ENCODE measurements at regions not wholly inside any gene's neighbourhood (a gene's known extent, or its start where the extent isn't known, plus 50 kb on each side); places are given as distances from the start of the nearest gene placed in this dataset.
"Not testable (repeated sequence)": the region's sequence is repeated elsewhere in the genome, so short reads cannot be mapped to it uniquely, and the experiment has no call there.

DNA sequence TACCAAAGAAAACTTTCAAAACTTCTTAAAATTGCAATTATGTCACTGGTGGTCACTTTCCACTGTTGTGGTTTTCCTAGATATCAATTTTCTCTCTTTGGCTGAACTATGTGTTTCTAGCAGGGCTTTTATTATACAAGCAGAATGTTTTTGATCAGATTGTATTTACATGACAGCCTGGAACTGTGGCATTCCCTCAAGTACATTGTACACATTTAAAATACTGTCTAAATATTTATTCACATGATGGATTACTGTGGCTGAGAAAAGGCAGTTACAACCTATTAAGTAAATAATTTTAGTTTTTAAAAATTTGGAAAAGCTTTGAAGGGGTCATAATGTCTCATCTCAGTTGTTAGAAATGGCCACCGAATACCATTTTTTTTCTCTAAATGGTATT is 231.9 kb upstream of the PPP1R3A start:
- POLR2A ChIA-PET, result no interaction called here
- DNase-seq (ENCODE audit: low read depth, low spot score), result no peak
- H3K4me3 ChIP-seq (ENCODE audit: low read depth, low read length), result no peak overlapping the region
- TF ChIP-seq, protein P1, sequence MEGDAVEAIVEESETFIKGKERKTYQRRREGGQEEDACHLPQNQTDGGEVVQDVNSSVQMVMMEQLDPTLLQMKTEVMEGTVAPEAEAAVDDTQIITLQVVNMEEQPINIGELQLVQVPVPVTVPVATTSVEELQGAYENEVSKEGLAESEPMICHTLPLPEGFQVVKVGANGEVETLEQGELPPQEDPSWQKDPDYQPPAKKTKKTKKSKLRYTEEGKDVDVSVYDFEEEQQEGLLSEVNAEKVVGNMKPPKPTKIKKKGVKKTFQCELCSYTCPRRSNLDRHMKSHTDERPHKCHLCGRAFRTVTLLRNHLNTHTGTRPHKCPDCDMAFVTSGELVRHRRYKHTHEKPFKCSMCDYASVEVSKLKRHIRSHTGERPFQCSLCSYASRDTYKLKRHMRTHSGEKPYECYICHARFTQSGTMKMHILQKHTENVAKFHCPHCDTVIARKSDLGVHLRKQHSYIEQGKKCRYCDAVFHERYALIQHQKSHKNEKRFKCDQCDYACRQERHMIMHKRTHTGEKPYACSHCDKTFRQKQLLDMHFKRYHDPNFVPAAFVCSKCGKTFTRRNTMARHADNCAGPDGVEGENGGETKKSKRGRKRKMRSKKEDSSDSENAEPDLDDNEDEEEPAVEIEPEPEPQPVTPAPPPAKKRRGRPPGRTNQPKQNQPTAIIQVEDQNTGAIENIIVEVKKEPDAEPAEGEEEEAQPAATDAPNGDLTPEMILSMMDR (IDR thresholded peaks at IDR 0.05; ENCODE audit: insufficient read depth, low read length, missing control alignments), result no peak
- CTCF ChIA-PET, result no interaction called here

DNA sequence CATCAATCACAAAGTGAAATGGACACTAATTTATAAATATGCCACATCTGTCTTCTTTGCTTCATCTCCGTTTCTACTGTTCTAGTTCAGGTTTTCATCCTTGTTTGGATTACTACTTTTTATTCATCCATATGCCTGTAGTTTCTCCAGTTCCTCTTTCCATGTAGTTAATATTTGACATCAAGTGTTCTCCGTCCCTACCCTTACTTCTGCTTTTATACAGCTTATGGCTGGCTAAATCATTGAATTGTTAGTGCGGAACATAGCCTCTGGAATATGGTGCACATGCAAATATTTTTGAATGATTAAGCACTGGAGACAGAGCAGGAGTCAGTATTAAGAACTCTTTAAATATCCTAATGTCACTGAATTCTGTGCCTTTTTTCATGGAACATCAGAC is 230.0 kb upstream of the PPP1R3A start:
- ChIA-PET CTCF (no interaction called here), POLR2A (no interaction called here)
- TF ChIP-seq, protein P1 (IDR thresholded peaks at IDR 0.05; ENCODE audit: insufficient read depth, low read length, missing control alignments), result no peak
- H3K4me3 ChIP-seq (ENCODE audit: low read depth, low read length), result no peak overlapping the region
- DNase-seq (ENCODE audit: low read depth, low spot score), result no peak

DNA sequence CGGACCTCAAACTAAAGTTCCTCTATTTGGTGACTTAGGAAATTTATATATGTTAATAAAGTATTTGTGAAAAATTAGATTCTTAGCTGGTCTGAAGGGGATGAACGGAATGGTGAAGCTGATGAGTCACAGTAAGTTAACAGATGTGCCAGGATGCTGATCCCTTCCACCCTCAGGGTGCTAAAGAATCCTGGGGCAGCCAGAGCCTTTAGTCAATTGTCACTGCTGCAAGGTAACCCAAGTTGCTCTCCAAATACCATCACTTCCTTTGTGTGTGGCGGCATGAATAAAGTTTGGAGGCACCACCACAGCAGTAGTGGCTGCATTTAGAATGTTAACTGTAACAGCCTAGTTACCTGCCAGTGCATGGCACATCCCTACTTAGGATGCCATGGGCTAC is 222.6 kb upstream of the PPP1R3A start:
- no peak overlapping the region for H3K4me3 ChIP-seq (ENCODE audit: low read depth, low read length)
- ChIA-PET CTCF (no interaction called here), POLR2A (no interaction called here)
- TF ChIP-seq, protein P1 (IDR thresholded peaks at IDR 0.05; ENCODE audit: insufficient read depth, low read length, missing control alignments), result no peak
- DNase-seq (ENCODE audit: low read depth, low spot score), result no peak

DNA sequence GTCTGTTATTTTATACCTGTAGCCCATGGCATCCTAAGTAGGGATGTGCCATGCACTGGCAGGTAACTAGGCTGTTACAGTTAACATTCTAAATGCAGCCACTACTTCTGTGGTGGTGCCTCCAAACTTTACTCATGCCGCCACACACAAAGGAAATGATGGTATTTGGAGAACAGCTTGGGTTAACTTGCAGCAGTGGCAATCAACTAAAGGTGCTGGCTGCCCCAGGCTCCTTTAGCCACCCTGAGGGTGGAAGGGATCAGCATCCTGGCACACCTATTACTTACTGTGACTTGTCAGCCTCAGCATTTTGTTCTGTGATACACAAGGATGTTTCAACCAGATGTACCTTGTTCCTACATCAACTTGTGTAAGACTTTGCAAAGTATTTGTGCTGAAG is 221.8 kb upstream of the PPP1R3A start:
- ChIA-PET CTCF (no interaction called here), POLR2A (no interaction called here)
- TF ChIP-seq, protein P1 (IDR thresholded peaks at IDR 0.05; ENCODE audit: insufficient read depth, low read length, missing control alignments), result no peak
- no peak for DNase-seq (ENCODE audit: low read depth, low spot score)
- no peak overlapping the region for H3K4me3 ChIP-seq (ENCODE audit: low read depth, low read length)

DNA sequence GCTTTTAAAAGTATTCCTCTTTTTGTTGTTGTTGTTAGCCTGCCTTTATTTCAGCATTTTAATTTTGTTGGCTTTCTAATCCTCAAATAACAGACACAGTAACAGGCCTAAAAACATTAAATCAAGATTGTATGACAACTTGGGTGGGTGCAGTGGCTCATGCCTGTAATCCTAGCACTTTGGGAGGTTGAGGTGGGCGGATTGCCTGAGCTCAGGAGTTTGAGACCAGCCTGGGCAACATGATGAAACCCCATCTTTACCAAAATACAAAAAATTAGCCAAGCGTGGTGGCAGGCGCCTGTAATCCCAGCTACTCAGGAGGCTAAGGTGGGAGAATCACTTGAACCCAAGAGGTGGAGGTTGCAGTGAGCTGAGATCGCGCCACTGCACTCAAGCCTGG is 220.9 kb upstream of the PPP1R3A start:
- DNase-seq (ENCODE audit: low read depth, low spot score); CTCF ChIA-PET; POLR2A ChIA-PET; H3K4me3 ChIP-seq (ENCODE audit: low read depth, low read length): not testable (repeated sequence)

DNA sequence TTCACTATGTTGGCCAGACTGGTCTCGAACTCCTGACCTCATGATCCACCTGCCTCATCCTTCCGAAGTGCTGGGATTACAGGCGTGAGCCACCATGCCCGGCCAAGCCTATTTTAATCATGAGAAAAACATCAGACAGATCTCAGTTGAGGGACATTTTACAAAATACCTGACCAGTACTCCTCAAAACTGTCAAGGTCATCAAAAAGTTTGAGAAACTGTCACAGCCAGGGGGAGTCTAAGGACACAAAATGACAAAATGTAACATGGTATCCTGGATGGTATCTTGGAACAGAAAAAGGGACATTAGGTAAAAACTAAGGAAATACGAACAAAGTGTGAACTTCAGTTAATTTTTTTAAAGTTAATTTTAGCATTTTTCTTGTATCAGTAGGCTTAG is 219.8 kb upstream of the PPP1R3A start:
- ChIA-PET CTCF (no interaction called here), POLR2A (no interaction called here)
- no peak for DNase-seq (ENCODE audit: low read depth, low spot score)
- no peak overlapping the region for H3K4me3 ChIP-seq (ENCODE audit: low read depth, low read length)
- TF ChIP-seq, protein P1 (IDR thresholded peaks at IDR 0.05; ENCODE audit: insufficient read depth, low read length, missing control alignments), result no peak

DNA sequence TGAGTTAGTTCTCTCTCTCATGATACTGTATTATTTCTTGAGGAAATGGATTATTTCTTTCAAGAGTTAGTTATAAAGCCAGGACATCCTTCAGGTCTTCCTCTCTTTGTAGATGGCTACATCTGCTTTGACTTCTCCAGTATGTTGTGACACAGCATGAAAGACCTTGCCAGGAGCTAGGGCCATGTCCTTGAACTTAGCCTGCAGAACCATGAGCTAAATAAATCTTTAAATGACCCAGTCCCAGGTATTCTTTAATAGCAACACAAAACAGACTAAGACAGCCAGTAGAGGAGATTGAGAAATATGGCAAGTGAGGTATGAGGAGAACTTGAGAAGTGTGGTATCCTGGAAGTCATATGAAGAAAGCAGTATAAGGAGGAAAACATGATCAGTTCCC is 214.9 kb upstream of the PPP1R3A start:
- TF ChIP-seq, protein P1 (IDR thresholded peaks at IDR 0.05; ENCODE audit: insufficient read depth, low read length, missing control alignments), result no peak
- no peak for DNase-seq (ENCODE audit: low read depth, low spot score)
- CTCF ChIA-PET, result no interaction called here
- H3K4me3 ChIP-seq (ENCODE audit: low read depth, low read length), result no peak overlapping the region
- POLR2A ChIA-PET, result no interaction called here

Measured in AG04449 (cell line).